WERI-Rb-1 (cell line): ENCODE measurements at regions not wholly inside any gene's neighbourhood (a gene's known extent, or its start where the extent isn't known, plus 50 kb on each side); places are given as distances from the start of the nearest gene placed in this dataset.

Source experiments
- DNase-seq: peaks from one replicate; pipeline ENCODE4 v3.0.0-alpha.2; 2020
- H3K27ac ChIP-seq: fragments of 250-450 bp; sonication (Bioruptor Pico); 2 replicates; pipeline ENCODE4 v1.5.1; 2020; ENCODE audit warnings: mild to moderate bottlenecking, moderate library complexity
- H3K27me3 ChIP-seq: fragments of 250-450 bp; sonication (Bioruptor Pico); 2 replicates; pipeline ENCODE4 v1.5.1; 2021; ENCODE audit warnings: mild to moderate bottlenecking, low read depth, moderate library complexity; ENCODE audit not compliant: insufficient read depth, severe bottlenecking
- H3K36me3 ChIP-seq: fragments of 250-450 bp; sonication (Bioruptor Pico); 2 replicates; pipeline ENCODE4 v1.5.1; 2020; ENCODE audit warnings: mild to moderate bottlenecking, moderate library complexity
- H3K4me3 ChIP-seq: 2 replicates; pipeline ENCODE4 v1.5.1; 2011; ENCODE audit warnings: low read depth, mild to moderate bottlenecking, control low read depth, low read length
- H3K9me3 ChIP-seq: fragments of 250-450 bp; sonication (Bioruptor Pico); 2 replicates; pipeline ENCODE4 v1.5.1; 2021; ENCODE audit warnings: mild to moderate bottlenecking, moderate library complexity; ENCODE audit not compliant: severe bottlenecking
- TF ChIP-seq, protein P1 (sequence below): IDR thresholded peaks from 2 replicates; pipeline ENCODE4 v1.5.1; 2011; ENCODE audit warnings: low read depth, mild to moderate bottlenecking, control low read depth, inconsistent platforms, low read length

DNA sequence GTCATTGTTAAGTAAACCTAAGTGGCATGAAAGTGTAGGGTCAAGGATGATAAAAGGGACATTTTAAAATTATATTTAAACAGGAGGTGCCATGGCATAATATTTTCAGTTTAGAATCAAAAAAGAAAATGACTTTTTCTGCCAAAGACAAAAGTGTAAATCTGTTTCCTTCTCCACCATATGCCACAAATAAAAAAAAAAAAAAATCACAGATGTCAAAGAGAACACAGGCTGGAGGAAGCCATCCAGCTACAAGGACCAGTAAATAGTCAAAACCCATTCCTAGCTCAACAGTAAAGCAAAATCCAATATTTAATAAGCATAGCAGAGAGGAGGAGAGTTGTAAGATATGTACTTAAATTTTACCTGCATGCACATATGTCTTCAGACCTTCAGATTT, 321.3 kb upstream of the TMEM229A start:
- no peaks in the 10 kb centered on the region for H3K27me3 ChIP-seq
- TF ChIP-seq, protein P1, sequence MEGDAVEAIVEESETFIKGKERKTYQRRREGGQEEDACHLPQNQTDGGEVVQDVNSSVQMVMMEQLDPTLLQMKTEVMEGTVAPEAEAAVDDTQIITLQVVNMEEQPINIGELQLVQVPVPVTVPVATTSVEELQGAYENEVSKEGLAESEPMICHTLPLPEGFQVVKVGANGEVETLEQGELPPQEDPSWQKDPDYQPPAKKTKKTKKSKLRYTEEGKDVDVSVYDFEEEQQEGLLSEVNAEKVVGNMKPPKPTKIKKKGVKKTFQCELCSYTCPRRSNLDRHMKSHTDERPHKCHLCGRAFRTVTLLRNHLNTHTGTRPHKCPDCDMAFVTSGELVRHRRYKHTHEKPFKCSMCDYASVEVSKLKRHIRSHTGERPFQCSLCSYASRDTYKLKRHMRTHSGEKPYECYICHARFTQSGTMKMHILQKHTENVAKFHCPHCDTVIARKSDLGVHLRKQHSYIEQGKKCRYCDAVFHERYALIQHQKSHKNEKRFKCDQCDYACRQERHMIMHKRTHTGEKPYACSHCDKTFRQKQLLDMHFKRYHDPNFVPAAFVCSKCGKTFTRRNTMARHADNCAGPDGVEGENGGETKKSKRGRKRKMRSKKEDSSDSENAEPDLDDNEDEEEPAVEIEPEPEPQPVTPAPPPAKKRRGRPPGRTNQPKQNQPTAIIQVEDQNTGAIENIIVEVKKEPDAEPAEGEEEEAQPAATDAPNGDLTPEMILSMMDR: no peak

DNA sequence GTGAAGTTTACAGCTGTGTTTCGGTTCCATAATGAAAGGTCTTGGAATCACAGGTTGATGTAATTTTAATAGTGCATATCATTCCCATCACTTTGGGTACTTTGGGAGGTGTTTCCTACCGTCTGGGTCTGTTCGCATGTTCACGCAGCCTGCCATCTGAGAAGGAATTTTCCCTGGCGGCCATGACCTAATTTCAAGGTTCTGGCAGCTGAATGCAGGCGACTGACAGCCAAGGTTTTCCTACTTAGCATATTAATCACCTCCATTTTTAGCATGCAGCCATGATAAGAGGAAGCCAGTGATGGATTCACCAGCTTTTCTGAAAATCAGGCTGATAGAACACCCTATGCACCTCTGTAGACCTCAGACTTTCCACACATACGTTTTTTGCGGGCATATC, 319.1 kb upstream of the TMEM229A start:
- Histone ChIP-seq H3K9me3 (no peaks in the 10 kb centered on the region), H3K27ac (no peak overlapping the region), H3K36me3 (no peaks in the 10 kb centered on the region), H3K27me3 (no peaks in the 10 kb centered on the region), H3K4me3 (no peak overlapping the region)
- TF ChIP-seq, protein P1: no peak
- DNase-seq: no peak

More for the DNA sequence above, 321.3 kb upstream of the TMEM229A start:
- DNase-seq: no peak
- Histone ChIP-seq H3K9me3 (no peaks in the 10 kb centered on the region), H3K4me3 (no peak overlapping the region), H3K27ac (no peak overlapping the region), H3K36me3 (no peaks in the 10 kb centered on the region)

DNA sequence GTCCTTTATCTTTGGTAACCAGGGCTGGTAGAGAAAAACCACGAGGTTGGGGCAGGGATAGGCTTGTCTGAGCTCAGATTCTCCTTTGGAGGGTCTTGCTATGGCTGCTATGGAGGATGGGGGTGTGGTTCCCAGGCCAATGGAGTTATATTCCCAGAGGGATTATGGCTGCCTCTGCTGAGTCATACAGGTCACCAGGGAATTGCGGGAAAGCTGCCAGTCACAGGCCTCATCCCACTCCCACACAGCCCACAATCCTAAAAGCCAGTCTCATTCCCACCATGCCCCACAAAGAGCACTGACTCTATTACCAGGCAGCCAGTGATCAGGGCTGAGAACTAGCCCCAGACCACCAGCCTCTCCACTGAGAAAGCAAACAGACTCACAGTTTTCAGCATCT, 316.6 kb upstream of the TMEM229A start:
- no peak for DNase-seq
- no peak overlapping the region for H3K4me3 ChIP-seq
- TF ChIP-seq, protein P1: no peak
- H3K27me3 ChIP-seq: no peaks in the 10 kb centered on the region
- H3K36me3 ChIP-seq: no peaks in the 10 kb centered on the region
- no peak overlapping the region for H3K27ac ChIP-seq
- H3K9me3 ChIP-seq: no peaks in the 10 kb centered on the region

DNA sequence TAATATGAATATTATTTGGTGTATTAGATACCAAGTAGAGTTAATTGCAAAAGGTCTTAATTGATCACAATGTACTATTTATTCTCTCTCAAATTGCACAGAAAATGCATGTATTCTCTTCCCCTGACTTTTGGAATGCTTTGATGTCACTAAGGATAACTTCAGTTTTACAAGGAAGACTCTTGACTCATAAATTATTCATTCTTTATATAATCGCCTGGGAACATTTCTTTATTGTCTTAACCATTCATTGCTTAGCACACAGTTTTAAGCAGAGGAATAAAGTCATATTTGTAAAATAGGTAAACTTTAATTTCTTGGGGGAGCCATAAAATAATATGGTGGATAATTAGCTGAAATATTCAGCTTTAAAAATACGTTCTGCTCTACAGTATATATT, 306.0 kb upstream of the TMEM229A start:
- DNase-seq: no peak
- Histone ChIP-seq H3K36me3 (no peaks in the 10 kb centered on the region), H3K9me3 (no peaks in the 10 kb centered on the region), H3K4me3 (no peak overlapping the region), H3K27me3 (no peaks in the 10 kb centered on the region), H3K27ac (no peak overlapping the region)
- TF ChIP-seq, protein P1: no peak

DNA sequence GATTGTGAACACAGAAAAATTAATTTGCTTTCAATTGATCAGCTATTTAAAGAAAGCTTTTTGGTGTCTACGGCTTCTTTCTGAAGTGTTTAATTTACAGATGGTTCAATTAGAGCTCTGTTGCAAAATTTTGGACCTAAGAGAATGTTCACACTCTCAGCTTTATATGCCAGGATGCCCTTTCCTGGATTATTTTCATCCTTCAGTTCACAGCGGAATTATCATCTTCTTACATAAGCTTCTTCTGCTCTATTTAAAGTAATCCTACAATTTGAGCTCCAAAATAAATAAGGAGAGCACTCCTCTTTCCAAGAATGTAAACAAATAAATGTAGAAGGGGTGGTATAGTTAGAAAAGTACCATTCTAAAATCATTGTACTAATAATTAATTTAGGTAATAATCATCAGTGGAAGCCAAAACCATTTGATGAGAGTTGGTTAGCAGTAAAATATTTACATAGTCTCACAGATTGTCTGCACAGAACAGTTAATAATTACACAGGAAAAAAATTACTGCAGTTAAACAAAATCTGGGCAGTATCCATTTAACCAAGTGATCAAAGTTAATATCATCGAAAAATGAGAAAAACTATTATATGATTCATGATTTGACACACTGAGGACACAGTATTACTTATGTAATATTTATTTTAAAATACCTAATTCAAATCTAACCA, 298.0 kb upstream of the TMEM229A start:
- no peak for DNase-seq
- H3K36me3 ChIP-seq: no peaks in the 10 kb centered on the region
- H3K27me3 ChIP-seq: no peaks in the 10 kb centered on the region
- no peak overlapping the region for H3K27ac ChIP-seq
- no peaks in the 10 kb centered on the region for H3K9me3 ChIP-seq
- no peak overlapping the region for H3K4me3 ChIP-seq
- TF ChIP-seq, protein P1: no peak

DNA sequence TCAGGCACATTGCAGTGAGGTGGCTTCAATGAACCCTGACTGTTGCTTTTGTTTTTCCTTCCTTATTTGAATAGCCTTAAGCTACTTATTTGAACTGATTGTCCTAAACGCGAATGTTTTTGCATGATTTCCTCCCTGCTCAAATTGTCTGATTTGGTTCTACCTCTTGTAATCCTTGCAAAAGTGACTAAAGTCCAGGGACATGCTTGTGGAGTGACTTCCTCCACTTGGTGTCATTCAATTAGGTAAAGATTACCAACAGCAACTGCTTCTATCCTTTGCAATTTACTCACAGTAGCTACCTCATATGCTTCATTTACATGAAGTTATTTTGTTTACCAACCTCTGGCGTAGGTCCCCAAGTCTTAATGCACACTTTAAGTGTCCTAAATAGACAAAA, 295.9 kb upstream of the TMEM229A start:
- no peaks in the 10 kb centered on the region for H3K27me3 ChIP-seq
- no peaks in the 10 kb centered on the region for H3K9me3 ChIP-seq
- H3K4me3 ChIP-seq: no peak overlapping the region
- TF ChIP-seq, protein P1: no peak
- DNase-seq: no peak
- H3K27ac ChIP-seq: no peak overlapping the region
- H3K36me3 ChIP-seq: no peaks in the 10 kb centered on the region
